NB4 (cell line): ENCODE measurements at regions not wholly inside any gene's neighbourhood (a gene's known extent, or its start where the extent isn't known, plus 50 kb on each side); places are given as distances from the start of the nearest gene placed in this dataset.

Experiments
- DNase-seq: peaks from one replicate; pipeline ENCODE4 v3.0.0; 2010; ENCODE audit warnings: low read depth
- H3K4me3 ChIP-seq: one replicate; pipeline ENCODE4 v1.5.1; 2011; ENCODE audit warnings: mild to moderate bottlenecking, low read depth, low read length, moderate library complexity
- CTCF ChIP-seq: IDR thresholded peaks from one replicate; pipeline ENCODE4 v1.5.1; 2012; ENCODE audit warnings: low read depth, low read length
- MAX ChIP-seq: IDR thresholded peaks from 2 replicates; pipeline ENCODE4 v1.6.1; 2011; ENCODE audit warnings: low read depth, low read length
- MYC ChIP-seq: IDR thresholded peaks from 2 replicates; pipeline ENCODE4 v1.6.1; 2011; ENCODE audit warnings: low read depth, low read length
- POLR2A ChIP-seq: IDR thresholded peaks from 2 replicates; pipeline ENCODE4 v1.6.1; 2011; ENCODE audit warnings: mild to moderate bottlenecking; ENCODE audit not compliant: insufficient read length; ENCODE audit errors: extremely low read depth

- no peak for DNase-seq
- TF ChIP-seq MYC (no peak), MAX (no peak), POLR2A (no peak), CTCF (no peak)
- H3K4me3 ChIP-seq: no peak overlapping the region
Measured at GRCh38 chr4:22181736-22182135, 233.2 kb upstream of the KCNIP4 start.

GRCh38 chr4:22179124-22179874 is 230.7 kb upstream of the KCNIP4 start:
- no peak for TF ChIP-seq MYC
- no peak for TF ChIP-seq MAX
- no peak overlapping the region for H3K4me3 ChIP-seq
- no peak for DNase-seq

GRCh38 chr4:22174640-22175039 is 226.1 kb upstream of the KCNIP4 start:
- H3K4me3 ChIP-seq: no peak overlapping the region
- DNase-seq: no peak
- no peak for TF ChIP-seq CTCF
- TF ChIP-seq MAX: no peak
- no peak for TF ChIP-seq POLR2A
- TF ChIP-seq MYC: no peak

GRCh38 chr4:22170353-22170752 is 221.8 kb upstream of the KCNIP4 start:
- TF ChIP-seq POLR2A (no peak), MYC (no peak), CTCF (no peak)
- no peak for DNase-seq
- H3K4me3 ChIP-seq: no peak overlapping the region

- TF ChIP-seq MYC: no peak
- no peak for TF ChIP-seq MAX
- TF ChIP-seq POLR2A: no peak
- no peak for TF ChIP-seq CTCF
- DNase-seq: no peak
- H3K4me3 ChIP-seq: no peak overlapping the region
Measured at GRCh38 chr4:22167201-22167600, 218.6 kb upstream of the KCNIP4 start.

- TF ChIP-seq MAX (no peak), MYC (no peak), POLR2A (no peak), CTCF (no peak)
- DNase-seq: no peak
- H3K4me3 ChIP-seq: no peak overlapping the region
Measured at GRCh38 chr4:22162454-22162853, 213.9 kb upstream of the KCNIP4 start.
